NCI-H187 (cell line): ENCODE measurements at regions not wholly inside any gene's neighbourhood (a gene's known extent, or its start where the extent isn't known, plus 50 kb on each side); places are given as distances from the start of the nearest gene placed in this dataset.

Experiments
- DNase-seq, 2 experiments: peaks; one replicate each; lab custom pipeline; 2025; lab: John Stamatoyannopoulos, UW

DNA sequence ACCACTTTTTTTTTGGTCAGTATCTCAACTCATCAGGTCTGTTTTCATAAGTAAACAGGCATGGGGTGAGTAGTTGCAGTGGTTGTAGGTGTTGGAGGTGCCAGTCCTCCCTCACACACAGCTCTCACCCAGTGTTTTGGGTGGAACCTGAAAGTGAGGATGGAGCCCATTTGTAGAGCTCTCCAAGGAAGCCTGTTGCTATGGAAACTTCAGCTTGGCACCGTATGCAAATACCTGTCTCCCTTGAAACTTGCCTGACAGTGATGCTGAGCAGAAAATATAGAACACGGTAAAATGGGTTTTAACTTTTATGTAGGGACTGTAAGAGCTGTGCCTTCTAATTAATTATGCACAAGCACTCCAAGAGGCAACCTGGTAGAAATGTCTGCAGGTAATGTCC, 214.1 kb downstream of the AJAP1 start:
- no peak for DNase-seq

DNA sequence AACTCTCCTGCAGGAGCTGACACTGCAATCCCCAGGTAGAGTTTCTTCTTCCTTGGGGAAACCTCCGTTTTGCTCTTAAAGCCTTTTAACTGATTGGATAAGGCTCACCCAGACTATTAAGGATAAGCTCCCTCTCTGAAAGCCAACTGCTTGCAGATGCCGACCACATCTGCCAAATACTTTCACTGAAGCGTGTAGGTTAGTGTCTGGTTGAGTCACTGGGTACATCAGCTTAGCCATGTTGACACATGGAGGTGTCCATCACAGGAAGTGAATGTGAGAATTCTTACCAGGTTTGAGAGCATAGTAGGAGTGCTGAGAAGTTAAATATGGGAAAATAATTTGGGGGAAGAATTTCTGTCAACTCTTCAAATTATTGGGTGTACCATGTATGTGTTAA, 202.0 kb downstream of the AJAP1 start:
- DNase-seq: no peak

DNA sequence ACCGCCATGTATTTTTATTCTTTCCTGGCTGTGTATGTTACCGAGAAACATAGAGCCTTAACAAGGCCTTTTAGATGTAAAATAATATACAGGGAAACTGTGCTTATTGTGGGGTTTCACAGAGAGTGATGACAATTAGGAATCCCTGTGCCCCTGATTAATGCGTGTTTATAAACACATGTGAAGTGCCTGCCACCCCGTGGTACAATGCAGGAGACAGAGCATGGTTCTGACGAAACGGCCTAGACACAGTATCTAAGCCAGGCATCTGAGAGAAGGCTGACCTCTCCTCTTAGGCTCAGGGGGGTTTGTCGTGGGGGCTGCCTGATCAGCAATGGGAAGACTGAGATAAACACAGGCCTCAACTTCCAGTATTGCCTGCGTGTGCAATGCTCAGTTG, 200.0 kb downstream of the AJAP1 start:
- no peak for DNase-seq

DNA sequence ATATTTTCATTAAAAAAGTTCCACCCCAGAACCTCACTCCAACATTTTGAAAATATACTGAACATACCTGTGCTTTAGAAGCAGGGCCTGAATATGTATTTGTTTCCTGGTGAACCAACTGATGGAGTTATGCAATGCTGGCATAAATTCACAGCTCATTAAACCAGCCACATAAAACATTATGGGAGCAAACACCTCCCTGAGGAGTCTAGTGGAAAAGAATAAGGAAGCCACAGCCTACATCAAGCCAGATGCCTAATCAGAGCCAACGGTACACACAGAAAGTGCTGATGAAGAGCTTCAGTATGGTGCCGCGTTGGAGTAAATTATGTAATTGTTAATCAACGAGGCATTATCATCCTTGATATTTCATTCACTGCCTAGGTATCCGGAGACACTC, 199.5 kb downstream of the AJAP1 start:
- no peak for DNase-seq

DNA sequence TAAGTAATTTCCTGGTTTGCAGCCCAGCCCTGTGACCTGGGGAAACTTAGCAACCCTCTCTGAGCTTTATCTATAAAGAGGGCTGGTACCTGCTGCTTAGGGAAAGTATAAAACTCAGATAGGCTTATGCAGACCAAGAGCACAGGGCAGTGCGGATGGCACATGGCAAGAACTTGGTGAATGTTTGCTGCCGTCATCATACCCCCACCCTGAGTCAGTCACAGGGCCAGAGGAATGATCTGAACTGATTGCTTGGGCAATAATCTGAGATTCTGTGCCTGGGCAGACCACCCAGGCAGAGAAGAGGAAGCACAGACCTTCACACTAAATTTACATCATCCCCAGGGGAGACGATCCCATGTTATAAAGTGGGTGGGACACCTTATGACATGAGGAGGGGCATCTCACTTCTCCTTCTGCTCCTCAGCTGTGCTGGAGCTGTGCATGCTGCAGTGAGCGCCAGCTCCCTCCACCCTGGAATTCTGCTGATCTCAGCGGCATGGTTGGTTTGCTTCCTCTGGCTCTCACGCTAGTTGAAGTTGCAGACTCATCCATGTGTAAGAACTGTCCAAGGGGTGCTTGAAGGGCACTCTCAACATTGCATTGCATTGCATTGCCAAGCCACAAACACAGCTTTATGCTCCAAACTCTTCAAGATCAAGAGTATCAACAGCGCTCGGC, 197.1 kb downstream of the AJAP1 start:
- peak in 1 of 2 experiments; percentile 3 for DNase-seq

DNA sequence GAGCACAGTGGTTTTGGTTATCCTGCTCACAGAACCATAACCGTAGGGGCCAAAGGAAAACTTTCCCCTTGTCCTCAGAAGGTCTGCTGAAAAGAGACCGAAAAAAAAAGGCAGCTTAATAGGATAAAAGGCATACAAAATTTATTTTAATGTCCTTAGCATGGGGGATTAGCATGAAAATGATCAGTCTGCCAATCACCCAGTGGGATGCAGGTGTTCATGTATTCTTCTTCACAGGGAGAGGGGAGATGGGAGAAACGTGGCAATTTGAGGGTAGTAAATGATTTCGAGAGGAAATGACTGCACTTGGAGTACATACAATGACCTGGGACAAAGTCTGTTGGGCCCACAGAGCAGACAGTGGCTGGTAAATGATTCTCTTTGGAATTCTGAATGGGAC, 194.0 kb downstream of the AJAP1 start:
- no peak for DNase-seq

DNA sequence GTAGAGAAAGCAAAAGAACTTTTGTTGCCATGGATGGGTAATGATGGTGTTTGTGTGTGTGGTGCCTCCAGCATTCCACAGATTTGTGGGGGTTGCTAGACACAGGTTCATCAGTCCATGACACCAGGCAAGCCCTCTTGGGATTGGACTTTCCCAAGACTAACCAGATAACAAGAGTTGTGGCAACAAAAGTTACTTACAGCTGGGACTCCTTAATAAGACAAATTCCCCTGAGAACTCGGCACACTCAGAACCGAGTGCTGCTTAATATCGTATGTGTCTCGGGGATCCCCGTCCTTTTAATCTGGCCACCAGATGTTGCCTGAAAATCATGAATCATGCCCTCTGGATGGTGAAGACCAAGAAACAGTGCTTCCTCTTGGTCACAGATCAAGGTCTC, 193.3 kb downstream of the AJAP1 start:
- no peak for DNase-seq
